CD4-positive, alpha-beta T cell treated with Interleukin-6 at 100 ng/mL for 8 hours (primary cell): ENCODE measurements at regions not wholly inside any gene's neighbourhood (a gene's known extent, or its start where the extent isn't known, plus 50 kb on each side); places are given as distances from the start of the nearest gene placed in this dataset.
"Not testable (repeated sequence)": the region's sequence is repeated elsewhere in the genome, so short reads cannot be mapped to it uniquely, and the experiment has no call there.

ENCODE experiments used
- DNase-seq: peaks from one replicate; pipeline ENCODE4 v3.0.0-alpha.2; 2020; ENCODE audit warnings: mixed read lengths, low spot score

DNA sequence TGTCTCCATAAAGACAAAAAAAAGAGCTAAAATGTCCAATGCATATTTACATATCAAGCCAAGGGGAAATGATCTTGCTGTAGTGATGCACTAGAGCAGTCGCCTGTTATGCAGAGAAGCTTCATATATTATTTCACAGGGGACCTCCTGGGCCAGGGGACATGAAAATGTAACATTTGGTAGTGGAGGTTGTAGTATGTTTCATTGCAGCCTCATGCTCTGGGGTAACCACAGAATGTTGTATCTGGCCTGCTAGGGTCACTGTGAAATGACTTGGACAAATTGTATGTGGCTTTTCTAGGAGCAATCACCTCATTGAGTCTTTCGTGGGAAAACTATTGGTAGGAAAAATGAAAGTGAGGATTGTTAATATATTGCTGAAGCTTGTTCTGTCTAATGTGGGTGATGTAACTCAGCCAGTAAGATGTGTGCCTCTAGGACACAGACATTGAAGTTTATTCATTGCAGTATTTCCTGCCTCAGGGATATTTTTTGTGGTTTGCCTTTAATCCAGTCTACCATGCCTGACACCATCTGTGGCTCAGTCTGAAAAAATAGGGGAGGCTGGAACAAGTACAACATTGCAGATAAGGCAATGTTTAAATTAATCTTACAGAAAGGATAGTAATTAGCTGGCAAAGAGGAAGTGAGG is 430.8 kb upstream of the TNC start:
- DNase-seq = no peak

GRCh38 chr9:115551396-115551795 is 433.4 kb upstream of the TNC start:
- DNase-seq = no peak

DNA sequence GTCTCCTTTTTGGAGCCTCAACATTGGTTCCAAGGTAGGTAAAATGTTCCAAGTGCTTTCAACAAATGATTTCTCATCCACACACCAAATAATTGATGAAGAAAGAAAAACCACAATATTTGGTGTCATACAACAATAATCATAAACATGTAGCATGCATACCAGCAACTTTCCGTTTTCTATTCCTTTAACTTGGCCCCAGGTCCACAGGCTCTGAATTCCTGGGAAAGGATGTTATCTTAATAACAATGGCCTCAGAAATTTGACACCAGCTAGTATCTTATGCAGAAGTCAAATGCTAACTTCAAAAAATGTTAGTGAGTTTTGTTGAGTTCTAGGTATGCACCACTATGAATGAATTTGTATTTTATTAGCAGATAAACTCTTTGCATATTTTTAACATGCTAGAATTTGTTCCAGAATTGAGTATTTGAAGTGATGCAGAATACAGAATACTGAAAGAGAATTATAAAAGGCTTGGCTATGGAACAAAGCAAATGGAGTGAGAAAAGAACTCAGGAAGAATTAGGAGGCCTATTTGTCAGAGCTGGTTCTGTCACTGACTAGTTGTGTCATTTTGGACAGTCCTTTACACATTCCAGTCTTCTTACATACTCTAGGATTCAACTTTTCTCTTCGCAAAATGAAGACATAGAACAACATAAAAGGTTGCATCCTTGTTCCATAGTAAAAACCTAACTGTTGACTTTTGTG is 435.3 kb upstream of the TNC start:
- DNase-seq = no peak

GRCh38 chr9:115556432-115556831 is 438.5 kb upstream of the TNC start:
- DNase-seq = no peak

- DNase-seq = no peak
Measured at GRCh38 chr9:115575147-115575546, 457.2 kb upstream of the TNC start.

- DNase-seq = not testable (repeated sequence)
Measured at GRCh38 chr9:115585458-115585857, 467.5 kb upstream of the TNC start.

GRCh38 chr9:115587310-115587709 is 469.4 kb upstream of the TNC start:
- no peak for DNase-seq

- DNase-seq = no peak
Measured at GRCh38 chr9:115590011-115590410, 472.1 kb upstream of the TNC start.

DNA sequence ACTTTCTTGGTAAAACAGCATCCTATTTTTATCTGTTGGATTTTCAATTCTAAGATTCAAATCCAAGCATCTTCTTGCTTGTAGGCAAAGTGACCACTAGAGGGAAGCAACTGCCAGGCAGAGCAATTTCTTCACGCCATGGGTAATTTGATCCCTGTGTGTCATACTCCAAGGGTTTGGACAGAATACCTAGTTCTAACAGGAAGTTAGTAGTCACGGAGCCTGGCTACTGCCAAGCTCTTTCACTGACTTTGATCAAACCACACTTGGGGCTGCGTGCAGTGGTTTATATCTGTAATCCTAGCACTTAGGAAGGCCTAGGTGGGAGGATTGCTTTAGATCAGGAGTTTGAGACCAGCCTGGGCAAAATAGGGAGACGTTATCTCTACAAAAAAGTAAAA is 473.6 kb upstream of the TNC start:
- no peak for DNase-seq

GRCh38 chr9:115593587-115594091 is 475.7 kb upstream of the TNC start:
- DNase-seq = no peak

DNA sequence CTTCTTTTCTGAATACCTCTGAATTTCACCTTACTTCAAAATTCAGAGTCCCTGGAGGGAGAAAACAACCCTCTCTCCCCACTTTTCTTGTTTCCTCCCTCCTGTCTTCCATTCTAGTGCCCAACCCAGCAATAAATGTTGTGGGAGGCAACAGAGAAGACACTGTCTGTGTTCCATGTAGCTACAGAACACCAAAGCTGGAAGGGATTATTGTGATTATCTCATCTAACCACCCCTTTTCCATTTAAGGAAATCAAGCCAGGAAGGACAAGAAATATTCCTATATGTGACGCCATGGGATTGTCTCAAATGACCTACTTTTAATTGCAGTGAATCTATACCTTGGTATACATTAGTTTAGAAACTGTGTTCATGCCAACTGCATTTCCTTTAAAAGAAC is 476.6 kb upstream of the TNC start:
- no peak for DNase-seq

DNA sequence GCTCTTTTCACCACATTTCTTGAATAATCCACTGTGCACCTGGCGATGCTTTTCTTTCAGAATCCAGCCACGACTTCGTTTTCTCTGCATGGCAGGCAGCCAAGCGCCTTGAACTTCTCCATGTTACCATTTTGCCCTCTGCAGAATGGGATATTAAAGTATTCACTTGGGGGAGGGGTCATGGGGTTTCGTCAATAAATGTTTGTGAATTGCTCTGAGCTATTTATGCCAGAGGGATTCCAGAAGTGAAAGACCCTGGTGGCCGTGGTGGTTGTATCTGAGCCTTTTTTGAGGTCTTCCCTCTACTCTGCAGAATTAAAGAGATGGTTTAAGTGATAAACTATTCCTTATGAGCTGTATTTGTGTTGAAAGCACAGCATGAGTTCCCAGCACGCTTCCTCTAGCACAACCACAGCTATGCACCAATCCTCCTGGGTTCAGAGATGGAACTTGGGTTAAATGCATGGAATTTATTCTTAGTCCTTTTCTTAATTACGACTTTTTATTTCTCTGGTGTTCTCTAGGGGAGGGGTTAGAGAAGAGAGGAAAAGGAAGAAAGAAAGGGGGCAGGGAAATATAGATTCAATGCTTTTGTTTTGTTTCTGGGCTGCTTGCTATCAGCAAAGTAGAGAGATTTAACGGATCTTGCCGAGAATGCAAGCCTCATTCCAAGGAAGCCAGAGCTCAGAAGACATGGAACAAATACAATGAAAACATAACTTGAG is 478.2 kb upstream of the TNC start:
- DNase-seq = no peak

GRCh38 chr9:115596746-115597080 is 478.8 kb upstream of the TNC start:
- no peak for DNase-seq

DNA sequence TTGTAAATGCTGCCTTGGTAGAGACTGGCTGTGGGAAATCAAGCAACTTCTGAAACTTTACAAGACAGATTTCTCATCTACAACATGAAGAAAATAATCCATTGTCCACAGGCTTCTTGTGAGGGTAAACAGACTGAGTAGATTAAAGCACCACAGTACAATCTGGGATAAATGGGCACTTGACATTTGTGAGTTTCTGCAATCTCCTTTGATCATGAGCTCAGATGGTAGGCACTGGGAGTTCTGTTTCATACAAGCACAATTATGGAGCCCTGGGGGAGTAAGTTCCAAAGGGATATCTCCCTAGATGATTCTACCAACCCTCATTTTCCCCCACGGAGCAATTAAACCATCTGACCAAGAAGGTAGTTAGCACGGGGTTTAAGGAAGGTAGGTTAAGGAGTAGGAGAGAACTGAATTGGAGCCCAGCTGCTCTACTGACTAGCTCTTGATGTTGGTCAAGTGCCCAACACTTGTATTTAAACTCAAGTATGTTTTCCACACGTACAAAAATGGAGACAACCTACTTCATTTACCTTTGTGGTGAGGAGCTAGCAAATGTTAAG is 479.5 kb upstream of the TNC start:
- DNase-seq = no peak

DNA sequence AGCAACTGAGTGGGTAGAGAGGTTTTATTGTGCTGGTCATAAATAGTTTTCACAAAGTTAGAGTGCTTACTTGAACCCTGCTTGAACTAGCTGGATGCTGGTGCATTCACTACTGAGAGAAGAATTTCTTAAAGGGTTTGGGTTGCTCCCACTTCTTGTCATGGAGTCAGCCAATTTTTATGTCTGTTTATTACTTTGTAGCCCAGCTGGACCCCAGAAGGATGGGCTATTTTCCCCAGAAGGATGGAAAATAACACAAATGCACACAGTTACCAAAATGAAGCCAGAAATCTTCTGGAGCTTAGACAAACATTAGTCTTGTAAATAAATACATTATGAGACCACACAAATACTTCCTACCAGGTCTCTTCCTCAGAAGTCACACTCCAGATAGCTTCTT is 480.8 kb upstream of the TNC start:
- DNase-seq = no peak

GRCh38 chr9:115599898-115600297 is 481.9 kb upstream of the TNC start:
- no peak for DNase-seq

DNA sequence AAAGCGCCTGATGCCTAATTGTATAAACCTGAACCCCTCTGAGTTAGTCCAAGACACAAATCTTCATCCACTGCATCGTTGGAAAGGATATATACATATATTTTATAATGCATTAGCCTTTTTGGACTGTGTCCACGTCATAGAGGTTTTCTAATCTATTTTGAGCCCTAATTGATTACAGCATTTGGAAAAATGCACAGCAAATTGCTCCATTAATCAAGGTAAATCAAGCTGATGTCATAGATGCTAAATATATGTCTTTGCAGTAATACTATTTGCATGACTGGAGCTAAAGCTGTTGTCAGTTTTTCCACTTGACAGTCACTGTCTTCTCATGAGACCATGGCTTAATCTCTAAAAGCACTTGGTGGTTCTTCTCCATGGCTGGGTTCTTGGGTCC is 483.5 kb upstream of the TNC start:
- no peak for DNase-seq

GRCh38 chr9:115604831-115605483 is 487.0 kb upstream of the TNC start:
- no peak for DNase-seq

GRCh38 chr9:115606838-115607237 is 488.9 kb upstream of the TNC start:
- no peak for DNase-seq

GRCh38 chr9:115614326-115614999 is 496.5 kb upstream of the TNC start:
- no peak for DNase-seq

- DNase-seq = no peak
Measured at GRCh38 chr9:115615000-115615401, 497.0 kb upstream of the TNC start.
